Cardiac muscle cell (in vitro differentiated cells and primary cell): ENCODE measurements at regions not wholly inside any gene's neighbourhood (a gene's known extent, or its start where the extent isn't known, plus 50 kb on each side); places are given as distances from the start of the nearest gene placed in this dataset.

ENCODE experiments used
- DNase-seq, 2 donors: peaks; one replicate each; pipeline versions ENCODE4 v3.0.0 to v3.0.0-alpha.2; 2010 to 2017; ENCODE audit warnings: low read depth in 1 of 2, low spot score in 1 of 2
- H3K27ac ChIP-seq: fragments of 200-600 bp; sonication (generic); 2 replicates; pipeline ENCODE4 v1.5.1; 2016
- H3K27me3 ChIP-seq: fragments of 200-600 bp; sonication (generic); 2 replicates; pipeline ENCODE4 v1.6.0; 2016; ENCODE audit warnings: control low read depth
- H3K36me3 ChIP-seq: fragments of 200-600 bp; sonication (generic); 2 replicates; pipeline ENCODE4 v1.5.1; 2016; ENCODE audit warnings: control low read depth
- H3K4me1 ChIP-seq: fragments of 200-600 bp; sonication (generic); 2 replicates; pipeline ENCODE4 v1.8.1; 2017; ENCODE audit warnings: low read depth, mild to moderate bottlenecking, mixed run types
- H3K4me3 ChIP-seq: fragments of 200-600 bp; sonication (generic); 2 replicates; pipeline ENCODE4 v1.5.1; 2016; ENCODE audit warnings: mild to moderate bottlenecking
- H3K9me3 ChIP-seq: fragments of 200-600 bp; sonication (generic); 2 replicates; pipeline ENCODE4 v1.5.1; 2017; ENCODE audit warnings: low read depth, mild to moderate bottlenecking, control low read depth
- TF ChIP-seq, protein P1 (sequence below): IDR thresholded peaks from 2 replicates; pipeline ENCODE4 v1.5.1; 2012; ENCODE audit warnings: low read depth, mild to moderate bottlenecking, low read length

DNA sequence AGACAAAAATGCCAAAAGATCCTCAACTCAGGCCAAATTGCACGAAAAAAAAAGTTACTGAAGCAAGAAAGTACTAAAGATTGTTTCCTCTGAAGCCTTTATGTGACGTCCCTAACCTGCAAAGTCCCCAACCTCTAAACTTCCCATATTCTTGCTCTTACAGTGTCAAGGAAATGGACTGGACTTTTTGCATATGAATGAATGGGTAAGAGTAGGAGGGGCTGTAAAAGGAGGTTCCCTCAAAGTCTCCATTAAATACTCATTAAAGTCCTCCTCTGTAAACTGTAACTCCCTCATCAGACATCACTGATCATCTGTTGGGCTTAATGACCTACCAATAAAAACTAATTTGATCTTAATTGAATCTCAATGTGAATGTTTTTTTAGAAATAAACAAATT is 164.8 kb upstream of the STEAP1 start:
- H3K36me3 ChIP-seq, result no peaks in the 10 kb centered on the region
- H3K4me3 ChIP-seq, result no peak overlapping the region
- no peak overlapping the region for H3K27ac ChIP-seq
- no peaks in the 10 kb centered on the region for H3K4me1 ChIP-seq
- TF ChIP-seq, protein P1, sequence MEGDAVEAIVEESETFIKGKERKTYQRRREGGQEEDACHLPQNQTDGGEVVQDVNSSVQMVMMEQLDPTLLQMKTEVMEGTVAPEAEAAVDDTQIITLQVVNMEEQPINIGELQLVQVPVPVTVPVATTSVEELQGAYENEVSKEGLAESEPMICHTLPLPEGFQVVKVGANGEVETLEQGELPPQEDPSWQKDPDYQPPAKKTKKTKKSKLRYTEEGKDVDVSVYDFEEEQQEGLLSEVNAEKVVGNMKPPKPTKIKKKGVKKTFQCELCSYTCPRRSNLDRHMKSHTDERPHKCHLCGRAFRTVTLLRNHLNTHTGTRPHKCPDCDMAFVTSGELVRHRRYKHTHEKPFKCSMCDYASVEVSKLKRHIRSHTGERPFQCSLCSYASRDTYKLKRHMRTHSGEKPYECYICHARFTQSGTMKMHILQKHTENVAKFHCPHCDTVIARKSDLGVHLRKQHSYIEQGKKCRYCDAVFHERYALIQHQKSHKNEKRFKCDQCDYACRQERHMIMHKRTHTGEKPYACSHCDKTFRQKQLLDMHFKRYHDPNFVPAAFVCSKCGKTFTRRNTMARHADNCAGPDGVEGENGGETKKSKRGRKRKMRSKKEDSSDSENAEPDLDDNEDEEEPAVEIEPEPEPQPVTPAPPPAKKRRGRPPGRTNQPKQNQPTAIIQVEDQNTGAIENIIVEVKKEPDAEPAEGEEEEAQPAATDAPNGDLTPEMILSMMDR, result no peak
- DNase-seq, result no peak
- H3K27me3 ChIP-seq, result no peaks in the 10 kb centered on the region
- no peaks in the 10 kb centered on the region for H3K9me3 ChIP-seq

DNA sequence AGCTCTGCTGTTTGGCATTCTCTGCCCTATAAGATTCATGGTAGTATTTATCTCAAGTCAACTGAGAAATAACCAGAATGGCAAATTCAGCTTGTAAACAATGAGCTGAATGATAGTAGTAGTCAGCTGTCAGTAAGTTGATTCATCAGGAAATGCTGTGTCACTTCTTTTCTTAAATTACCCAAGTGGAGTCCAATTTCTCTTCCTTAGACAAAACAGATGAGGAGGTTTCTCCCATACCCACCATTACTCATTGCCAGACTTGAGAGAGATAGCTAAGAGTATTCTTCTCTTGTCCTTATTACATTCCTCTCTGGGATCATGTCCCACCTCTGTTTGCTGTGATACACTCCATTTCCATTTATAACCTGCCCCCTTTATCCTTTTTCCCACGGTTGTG is 159.8 kb upstream of the STEAP1 start:
- Histone ChIP-seq H3K4me3 (no peak overlapping the region), H3K9me3 (no peaks in the 10 kb centered on the region), H3K4me1 (no peaks in the 10 kb centered on the region), H3K36me3 (no peaks in the 10 kb centered on the region), H3K27me3 (no peaks in the 10 kb centered on the region), H3K27ac (no peak overlapping the region)
- TF ChIP-seq, protein P1, result no peak
- no peak for DNase-seq

DNA sequence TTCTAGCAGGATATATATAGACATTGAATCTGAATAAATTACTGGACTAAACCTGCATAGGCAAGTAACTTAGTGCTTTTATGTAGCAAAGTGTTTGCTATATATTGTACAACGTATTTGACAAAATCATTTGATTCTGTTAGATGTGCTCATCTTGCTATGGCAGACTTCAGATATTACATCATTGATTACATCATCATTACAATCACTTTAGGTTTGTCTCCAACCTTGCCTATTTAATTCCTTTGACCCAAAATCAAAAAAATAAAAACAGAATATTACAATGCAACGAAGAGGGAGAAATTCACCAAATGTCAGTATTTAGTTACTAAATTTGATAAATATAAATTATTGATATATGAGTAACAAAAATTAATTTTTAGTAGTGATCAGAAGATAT is 155.7 kb upstream of the STEAP1 start:
- Histone ChIP-seq H3K9me3 (no peaks in the 10 kb centered on the region), H3K27me3 (no peaks in the 10 kb centered on the region), H3K27ac (no peak overlapping the region), H3K4me3 (no peak overlapping the region), H3K4me1 (no peaks in the 10 kb centered on the region), H3K36me3 (no peaks in the 10 kb centered on the region)
- TF ChIP-seq, protein P1, result no peak
- DNase-seq, result no peak

DNA sequence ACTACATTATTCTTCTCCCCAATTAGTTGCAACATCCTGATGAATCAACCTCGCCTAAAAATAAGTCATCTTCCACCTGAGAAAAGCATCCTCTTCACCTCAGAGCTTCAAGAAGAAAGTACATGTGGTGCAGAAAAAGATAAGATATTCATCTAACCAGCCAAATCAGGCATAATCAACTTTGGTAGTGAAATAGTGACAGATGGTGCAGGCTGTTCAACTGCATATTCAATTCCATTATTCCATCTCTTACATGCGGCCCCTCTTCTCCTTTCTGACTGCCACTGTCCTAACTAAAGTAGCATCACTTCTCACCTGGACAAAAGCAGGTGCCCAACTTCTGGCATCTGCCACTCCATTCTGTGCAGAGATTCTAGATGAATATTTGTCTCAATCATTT is 148.4 kb upstream of the STEAP1 start:
- H3K27me3 ChIP-seq, result no peaks in the 10 kb centered on the region
- DNase-seq, result no peak
- no peak overlapping the region for H3K4me3 ChIP-seq
- H3K36me3 ChIP-seq, result no peaks in the 10 kb centered on the region
- no peak overlapping the region for H3K27ac ChIP-seq
- H3K9me3 ChIP-seq, result no peaks in the 10 kb centered on the region
- H3K4me1 ChIP-seq, result no peaks in the 10 kb centered on the region
- TF ChIP-seq, protein P1, result no peak

DNA sequence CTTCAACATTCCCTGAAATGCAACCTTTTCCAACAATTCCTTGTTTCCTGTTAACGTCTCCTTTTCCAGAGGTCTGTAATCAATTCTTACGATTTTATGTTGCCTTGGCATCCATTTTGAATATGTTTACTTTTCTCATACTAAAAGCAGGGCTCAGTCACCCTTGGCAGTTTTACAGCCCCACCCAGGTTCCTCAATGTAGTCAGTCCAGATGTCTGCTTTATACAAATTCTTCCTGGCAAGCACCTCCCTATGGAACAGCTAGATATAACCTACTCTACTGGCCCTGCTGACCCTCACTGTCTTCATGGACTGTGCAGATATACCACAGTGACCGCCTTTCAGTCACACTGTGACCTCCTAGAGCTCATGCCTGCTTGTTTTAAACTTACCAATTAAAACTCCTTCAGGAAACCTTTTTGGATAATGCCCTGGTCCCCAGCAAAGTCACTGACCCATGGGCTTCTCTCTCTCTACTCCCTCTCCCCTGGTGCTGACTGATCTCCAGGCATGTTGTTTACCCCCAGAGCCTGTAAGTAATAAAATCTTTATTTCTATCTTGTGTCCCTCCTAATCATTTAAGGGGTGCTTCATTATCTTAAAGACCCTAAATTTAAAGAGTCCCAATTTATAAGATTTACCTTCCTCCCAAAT is 147.1 kb upstream of the STEAP1 start:
- H3K27me3 ChIP-seq, result no peaks in the 10 kb centered on the region
- no peaks in the 10 kb centered on the region for H3K36me3 ChIP-seq
- no peak for DNase-seq
- no peak overlapping the region for H3K4me3 ChIP-seq
- H3K9me3 ChIP-seq, result no peaks in the 10 kb centered on the region
- H3K27ac ChIP-seq, result no peak overlapping the region
- no peaks in the 10 kb centered on the region for H3K4me1 ChIP-seq
- TF ChIP-seq, protein P1, result no peak
